ENCODE measurements at regions not wholly inside any gene's neighbourhood (a gene's known extent, or its start where the extent isn't known, plus 50 kb on each side); places are given as distances from the start of the nearest gene placed in this dataset.

DNA sequence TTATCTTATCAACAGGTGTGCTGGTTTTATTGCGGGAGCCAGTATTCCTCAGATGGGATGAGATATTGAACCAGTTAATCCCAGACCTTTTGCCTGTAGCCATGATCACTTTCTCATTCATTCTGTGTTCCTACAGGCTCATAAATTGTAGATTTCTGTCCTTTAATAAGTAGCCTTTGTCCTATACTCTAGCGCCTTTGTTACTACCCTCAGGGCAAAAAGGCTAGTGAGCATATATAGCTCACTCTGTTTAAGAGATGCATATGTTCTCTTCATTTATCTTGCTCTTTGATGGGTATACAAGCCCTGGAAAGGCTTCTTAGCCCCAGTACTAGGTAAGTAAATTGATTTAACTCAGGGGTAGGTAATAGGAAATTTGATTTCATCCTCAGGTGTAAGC is 95.1 kb downstream of the OXSM start:
- ATAC-seq, result no peak
- no peak for TF ChIP-seq RARB (CRISPR knock-in tag; IDR thresholded peaks at IDR 0.05)
- TF ChIP-seq ISL1 (CRISPR knock-in tag; IDR thresholded peaks at IDR 0.05), result no peak
- no peak for TF ChIP-seq SNAI2 (CRISPR knock-in tag; IDR thresholded peaks at IDR 0.05)
- TF ChIP-seq ZC3H10 (CRISPR knock-in tag; IDR thresholded peaks at IDR 0.05), result no peak
- TF ChIP-seq ZFP30 (CRISPR knock-in tag; IDR thresholded peaks at IDR 0.05), result no peak
- no peak for TF ChIP-seq GLIS3 (CRISPR knock-in tag; IDR thresholded peaks at IDR 0.05)
- TF ChIP-seq, protein P1, sequence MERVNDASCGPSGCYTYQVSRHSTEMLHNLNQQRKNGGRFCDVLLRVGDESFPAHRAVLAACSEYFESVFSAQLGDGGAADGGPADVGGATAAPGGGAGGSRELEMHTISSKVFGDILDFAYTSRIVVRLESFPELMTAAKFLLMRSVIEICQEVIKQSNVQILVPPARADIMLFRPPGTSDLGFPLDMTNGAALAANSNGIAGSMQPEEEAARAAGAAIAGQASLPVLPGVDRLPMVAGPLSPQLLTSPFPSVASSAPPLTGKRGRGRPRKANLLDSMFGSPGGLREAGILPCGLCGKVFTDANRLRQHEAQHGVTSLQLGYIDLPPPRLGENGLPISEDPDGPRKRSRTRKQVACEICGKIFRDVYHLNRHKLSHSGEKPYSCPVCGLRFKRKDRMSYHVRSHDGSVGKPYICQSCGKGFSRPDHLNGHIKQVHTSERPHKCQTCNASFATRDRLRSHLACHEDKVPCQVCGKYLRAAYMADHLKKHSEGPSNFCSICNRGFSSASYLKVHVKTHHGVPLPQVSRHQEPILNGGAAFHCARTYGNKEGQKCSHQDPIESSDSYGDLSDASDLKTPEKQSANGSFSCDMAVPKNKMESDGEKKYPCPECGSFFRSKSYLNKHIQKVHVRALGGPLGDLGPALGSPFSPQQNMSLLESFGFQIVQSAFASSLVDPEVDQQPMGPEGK (CRISPR knock-in tag; IDR thresholded peaks at IDR 0.05; ENCODE audit: borderline replicate concordance), result no peak
- no peak for TF ChIP-seq TSHZ2 (CRISPR knock-in tag; IDR thresholded peaks at IDR 0.05)
- no peak for TF ChIP-seq CSDC2 (CRISPR knock-in tag; IDR thresholded peaks at IDR 0.05)
- no peak for TF ChIP-seq ARNTL (CRISPR knock-in tag; IDR thresholded peaks at IDR 0.05; ENCODE audit: borderline replicate concordance, low read depth)
- TF ChIP-seq CREB5 (CRISPR knock-in tag; IDR thresholded peaks at IDR 0.05; ENCODE audit: low read depth), result no peak
- TF ChIP-seq ZFP3 (CRISPR knock-in tag; IDR thresholded peaks at IDR 0.05), result no peak

- TF ChIP-seq ZC3H10 (CRISPR knock-in tag; IDR thresholded peaks at IDR 0.05) (no peak), CREB5 (CRISPR knock-in tag; IDR thresholded peaks at IDR 0.05; ENCODE audit: low read depth) (no peak), PPARA (CRISPR knock-in tag; IDR thresholded peaks at IDR 0.05; ENCODE audit: borderline replicate concordance) (no peak), OSR1 (CRISPR knock-in tag; IDR thresholded peaks at IDR 0.05) (no peak), ZFP30 (CRISPR knock-in tag; IDR thresholded peaks at IDR 0.05) (no peak), ESRRG (CRISPR knock-in tag; IDR thresholded peaks at IDR 0.05) (no peak), GLIS3 (CRISPR knock-in tag; IDR thresholded peaks at IDR 0.05) (no peak), ZNF8 (CRISPR knock-in tag; IDR thresholded peaks at IDR 0.05) (no peak)
- no peak for ATAC-seq
Observed at GRCh38 chr3:25885544-25885943, 95.7 kb downstream of the OXSM start.

- ATAC-seq, result no peak
- TF ChIP-seq ZNF8 (CRISPR knock-in tag; IDR thresholded peaks at IDR 0.05) (no peak), BACH2 (CRISPR knock-in tag; IDR thresholded peaks at IDR 0.05; ENCODE audit: borderline replicate concordance) (no peak), ARNTL (CRISPR knock-in tag; IDR thresholded peaks at IDR 0.05; ENCODE audit: borderline replicate concordance, low read depth) (no peak), GLIS3 (CRISPR knock-in tag; IDR thresholded peaks at IDR 0.05) (no peak), ZFP3 (CRISPR knock-in tag; IDR thresholded peaks at IDR 0.05) (no peak), SNAI2 (CRISPR knock-in tag; IDR thresholded peaks at IDR 0.05) (no peak), RARB (CRISPR knock-in tag; IDR thresholded peaks at IDR 0.05) (no peak), PPARA (CRISPR knock-in tag; IDR thresholded peaks at IDR 0.05; ENCODE audit: borderline replicate concordance) (no peak), TCF4 (CRISPR knock-in tag; IDR thresholded peaks at IDR 0.05; ENCODE audit: borderline replicate concordance) (no peak), TOX (CRISPR knock-in tag; IDR thresholded peaks at IDR 0.05; ENCODE audit: borderline replicate concordance) (no peak), ZC3H10 (CRISPR knock-in tag; IDR thresholded peaks at IDR 0.05) (no peak), ESRRG (CRISPR knock-in tag; IDR thresholded peaks at IDR 0.05) (no peak), TSHZ2 (CRISPR knock-in tag; IDR thresholded peaks at IDR 0.05) (no peak), OSR1 (CRISPR knock-in tag; IDR thresholded peaks at IDR 0.05) (no peak), ZNF70 (CRISPR knock-in tag; IDR thresholded peaks at IDR 0.05) (no peak), CREB5 (CRISPR knock-in tag; IDR thresholded peaks at IDR 0.05; ENCODE audit: low read depth) (no peak)
- TF ChIP-seq, protein P1 (CRISPR knock-in tag; IDR thresholded peaks at IDR 0.05; ENCODE audit: borderline replicate concordance), result no peak
- TF ChIP-seq, protein P2, sequence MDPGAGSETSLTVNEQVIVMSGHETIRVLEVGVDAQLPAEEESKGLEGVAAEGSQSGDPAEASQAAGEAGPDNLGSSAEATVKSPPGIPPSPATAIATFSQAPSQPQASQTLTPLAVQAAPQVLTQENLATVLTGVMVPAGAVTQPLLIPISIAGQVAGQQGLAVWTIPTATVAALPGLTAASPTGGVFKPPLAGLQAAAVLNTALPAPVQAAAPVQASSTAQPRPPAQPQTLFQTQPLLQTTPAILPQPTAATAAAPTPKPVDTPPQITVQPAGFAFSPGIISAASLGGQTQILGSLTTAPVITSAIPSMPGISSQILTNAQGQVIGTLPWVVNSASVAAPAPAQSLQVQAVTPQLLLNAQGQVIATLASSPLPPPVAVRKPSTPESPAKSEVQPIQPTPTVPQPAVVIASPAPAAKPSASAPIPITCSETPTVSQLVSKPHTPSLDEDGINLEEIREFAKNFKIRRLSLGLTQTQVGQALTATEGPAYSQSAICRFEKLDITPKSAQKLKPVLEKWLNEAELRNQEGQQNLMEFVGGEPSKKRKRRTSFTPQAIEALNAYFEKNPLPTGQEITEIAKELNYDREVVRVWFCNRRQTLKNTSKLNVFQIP (CRISPR knock-in tag; IDR thresholded peaks at IDR 0.05; ENCODE audit: borderline replicate concordance, low read depth), result no peak
Observed at GRCh38 chr3:25887907-25888306, 98.0 kb downstream of the OXSM start.

Data from SK-N-SH treated with all-trans-retinoic acid at 6 μM for 48 hours (cell line).